T1000 (cell line): ENCODE measurements at regions not wholly inside any gene's neighbourhood (a gene's known extent, or its start where the extent isn't known, plus 50 kb on each side); places are given as distances from the start of the nearest gene placed in this dataset.
"Not testable (repeated sequence)": the region's sequence is repeated elsewhere in the genome, so short reads cannot be mapped to it uniquely, and the experiment has no call there.

Source experiments
- DNase-seq: peaks from one replicate; lab custom pipeline; 2025; ENCODE audit warnings: mixed read lengths; lab: John Stamatoyannopoulos, UW

GRCh38 chr1:244758708-244759107 is 76.8 kb upstream of the COX20 start:
- no peak for DNase-seq

GRCh38 chr1:244759158-244759557 is 76.3 kb upstream of the COX20 start:
- no peak for DNase-seq

GRCh38 chr1:244760471-244760870 is 75.0 kb upstream of the COX20 start:
- DNase-seq = no peak

- no peak for DNase-seq
Measured at GRCh38 chr1:244761279-244761678, 74.2 kb upstream of the COX20 start.

DNA sequence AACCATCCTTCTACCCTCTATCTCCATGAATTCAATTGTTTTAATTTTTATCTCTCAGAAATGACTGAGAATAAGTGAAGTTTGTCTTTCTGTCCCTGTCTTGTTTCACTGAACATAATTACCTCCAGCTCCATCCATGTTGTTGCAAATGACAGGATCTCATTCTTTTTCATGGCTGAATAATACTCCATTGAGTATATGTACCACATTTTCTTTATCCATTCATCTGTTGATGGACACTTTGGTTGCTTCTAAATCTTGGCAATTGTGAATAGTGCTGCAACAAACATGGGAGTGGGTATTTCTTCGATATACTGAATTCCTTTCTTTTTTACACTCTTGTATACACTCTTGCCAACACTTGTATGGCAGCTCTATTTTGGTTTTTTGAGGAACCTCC is 72.8 kb upstream of the COX20 start:
- no peak for DNase-seq

DNA sequence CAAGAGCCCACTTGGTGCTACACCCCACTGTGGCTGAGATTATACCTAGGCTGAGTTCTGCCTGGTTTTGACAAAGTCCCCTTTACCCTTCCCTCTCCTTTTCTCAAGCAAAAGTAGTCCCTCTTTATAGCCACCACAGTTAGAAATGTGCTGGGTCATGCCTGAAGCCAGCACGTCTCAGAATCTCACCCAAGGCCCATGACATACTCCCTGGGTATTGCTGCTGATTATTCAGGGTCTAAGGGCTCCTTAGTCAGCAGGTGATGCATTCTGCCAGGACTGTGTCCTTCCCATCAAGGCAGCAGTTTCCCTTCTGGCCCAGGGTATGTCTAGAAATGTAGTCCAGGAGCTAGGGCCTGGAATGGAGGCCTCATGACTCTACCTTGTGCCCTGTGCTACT is 67.3 kb upstream of the COX20 start:
- DNase-seq = no peak

GRCh38 chr1:244768804-244769203 is 66.7 kb upstream of the COX20 start:
- DNase-seq = no peak

- DNase-seq = not testable (repeated sequence)
Measured at GRCh38 chr1:244770556-244770955, 64.9 kb upstream of the COX20 start.

GRCh38 chr1:244773513-244773912 is 61.9 kb upstream of the COX20 start:
- no peak for DNase-seq

- DNase-seq = not testable (repeated sequence)
Measured at GRCh38 chr1:244776783-244777182, 58.7 kb upstream of the COX20 start.

DNA sequence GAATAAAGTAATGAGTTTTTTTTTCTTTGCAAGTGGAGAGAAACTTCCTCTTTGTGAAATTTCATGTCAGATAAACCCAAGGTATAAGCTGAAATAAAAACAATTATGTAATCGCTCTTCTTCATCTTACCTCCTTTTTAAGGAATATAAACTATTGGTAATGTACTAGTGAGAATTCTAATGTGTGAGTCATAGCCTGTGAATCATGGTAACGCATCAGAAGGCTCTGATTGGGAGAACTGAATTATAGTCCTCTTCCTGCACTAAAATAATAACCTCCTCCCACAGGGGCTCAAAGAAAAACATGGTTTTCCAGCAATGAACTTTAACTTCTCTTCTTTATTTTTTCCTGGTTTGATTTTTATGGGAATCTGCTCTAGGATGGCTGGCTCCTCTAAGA is 57.1 kb upstream of the COX20 start:
- DNase-seq = peak; percentile 12

DNA sequence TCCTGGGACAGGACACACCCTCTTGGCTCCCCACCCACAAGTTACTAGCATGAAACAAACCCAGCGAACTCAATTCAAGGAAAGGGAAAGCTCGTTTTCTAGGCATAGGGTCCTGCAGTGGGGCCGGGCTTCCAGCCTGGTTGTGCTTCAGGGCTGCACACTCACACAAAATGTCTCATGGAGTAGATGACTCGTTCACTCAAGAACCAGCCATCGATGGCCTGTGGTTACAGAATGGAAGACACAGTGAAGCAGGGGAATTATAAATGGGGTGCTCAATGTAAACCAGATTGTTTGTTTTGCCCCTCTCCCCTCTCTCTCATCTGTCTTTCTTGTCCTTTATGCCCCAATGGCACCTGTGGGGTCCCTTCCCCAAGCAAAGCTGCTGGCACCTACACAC is 56.0 kb upstream of the COX20 start:
- peak; percentile 5 for DNase-seq

DNA sequence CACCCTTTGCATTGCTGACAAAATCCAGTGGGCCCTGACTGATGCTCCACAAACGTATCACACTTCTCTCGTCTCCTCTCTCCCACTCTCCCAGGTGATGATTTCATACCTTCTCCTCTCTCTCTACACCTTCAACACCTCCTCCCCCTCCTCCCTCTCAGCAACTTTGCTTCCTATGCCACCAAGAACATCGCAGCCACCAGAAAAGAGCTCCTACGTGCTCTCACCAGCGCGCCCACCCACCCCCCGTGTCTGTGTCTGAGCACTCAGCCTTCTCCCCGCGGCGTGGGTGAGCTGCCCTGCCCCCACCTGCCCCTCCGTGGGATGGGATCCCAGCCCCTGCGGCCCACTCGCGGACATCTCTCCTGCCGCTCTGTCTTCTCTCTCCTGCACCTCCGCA is 55.1 kb upstream of the COX20 start:
- no peak for DNase-seq

DNA sequence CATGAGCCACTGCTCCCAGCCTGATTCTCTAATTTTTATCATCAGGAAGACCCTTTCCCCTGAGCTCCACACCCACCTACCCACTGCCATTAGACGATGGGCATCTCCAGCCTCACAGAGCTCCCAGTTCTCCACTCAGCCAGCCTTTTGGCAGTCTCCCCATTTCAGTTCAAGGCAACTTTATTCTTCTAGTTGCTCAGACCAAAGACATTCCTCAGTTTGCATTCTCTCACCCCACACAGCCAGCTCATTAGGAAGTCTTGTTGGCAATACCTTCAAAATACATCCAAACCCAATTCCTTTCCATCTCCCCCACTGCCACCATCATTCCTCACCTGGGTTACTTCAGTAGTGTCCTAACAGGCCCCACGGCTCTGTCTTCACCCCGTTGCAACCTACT is 53.4 kb upstream of the COX20 start:
- no peak for DNase-seq

DNA sequence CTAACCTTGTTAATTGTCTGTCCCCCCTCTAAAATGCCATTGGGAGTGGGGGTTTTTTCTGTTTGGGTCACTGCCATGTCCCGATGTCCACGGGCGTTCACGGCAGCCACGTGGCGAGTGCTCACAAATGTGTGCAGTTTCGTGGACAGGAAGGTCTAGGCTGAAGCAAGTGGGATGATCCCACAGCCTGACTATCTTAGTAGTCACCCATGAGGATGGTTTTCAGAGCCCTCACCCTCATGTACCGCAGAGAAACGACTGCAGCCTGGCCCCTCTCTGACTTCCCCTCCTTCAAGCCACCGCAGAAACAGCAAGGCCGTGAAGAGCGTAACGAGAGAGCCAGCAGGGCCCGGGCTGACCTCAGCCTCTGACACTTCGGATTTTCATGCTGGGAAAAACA is 52.3 kb upstream of the COX20 start:
- no peak for DNase-seq
